K562 (cell line): ENCODE measurements at regions not wholly inside any gene's neighbourhood (a gene's known extent, or its start where the extent isn't known, plus 50 kb on each side); places are given as distances from the start of the nearest gene placed in this dataset.

Source experiments
- CCNT2 ChIP-seq: IDR thresholded peaks from 2 replicates; pipeline ENCODE4 v1.6.1; 2011; ENCODE audit warnings: borderline replicate concordance, low read depth, mild to moderate bottlenecking, moderate library complexity, mixed read lengths, low read length; ENCODE audit not compliant: insufficient read length; ENCODE audit errors: extremely low read depth
- CTCF ChIP-seq, 3 experiments: IDR thresholded peaks in 2 of 3; conservative IDR thresholded peaks in 1 of 3; 2 replicates each; pipeline ENCODE4 v1.5.1; 2011 to 2012; ENCODE audit warnings: low read length in 3 of 3, mild to moderate bottlenecking in 3 of 3, control low read depth in 2 of 3, improper control_type of control experiment in 1 of 3, inconsistent platforms in 1 of 3, low read depth in 1 of 3, mixed read lengths in 1 of 3, moderate library complexity in 1 of 3; ENCODE audit not compliant: insufficient read depth in 2 of 3
- ETV6 ChIP-seq, 3 experiments: fragments of 150-350 bp in 1 of 3; sonication (generic) in 1 of 3; formaldehyde crosslinking in 1 of 3; IDR thresholded peaks; 2 replicates each; pipeline versions ENCODE4 v1.6.1 to v1.8.0; 2014 to 2022; ENCODE audit warnings: borderline replicate concordance in 2 of 3, low read depth in 2 of 3, antibody characterized with exemption in 1 of 3, low read length in 1 of 3, mild to moderate bottlenecking in 1 of 3, missing genetic modification reagents in 1 of 3
- EZH2 ChIP-seq: IDR thresholded peaks from 2 replicates; pipeline ENCODE4 v1.6.1; 2012; ENCODE audit warnings: low read depth, mild to moderate bottlenecking, inconsistent platforms, low read length, borderline replicate concordance
- HCFC1 ChIP-seq: IDR thresholded peaks from 2 replicates; pipeline ENCODE4 v1.6.1; 2012; ENCODE audit warnings: low read depth, low read length, improper control_type of control experiment
- HOXB6 ChIP-seq: fragments of 250-450 bp; sonication (Bioruptor Pico); IDR thresholded peaks from 2 replicates; pipeline ENCODE4 v1.5.1; 2022; ENCODE audit warnings: mild to moderate bottlenecking, borderline replicate concordance
- TARDBP ChIP-seq: fragments of 450-650 bp; IDR thresholded peaks from 2 replicates; pipeline ENCODE4 v1.6.1; 2016
- ZNF124 ChIP-seq: sonication (generic); formaldehyde crosslinking; IDR thresholded peaks from 2 replicates; pipeline ENCODE4 v1.8.1; 2022; ENCODE audit warnings: missing genetic modification reagents
- ZNF57 ChIP-seq: fragments of 450-650 bp; formaldehyde crosslinking; IDR thresholded peaks from 2 replicates; pipeline ENCODE4 v1.4.0; 2020; ENCODE audit warnings: mild to moderate bottlenecking, moderate library complexity
- ZNF639 ChIP-seq, 2 experiments: fragments of 200-800 bp in 1 of 2; sonication (Bioruptor generic) in 1 of 2; sonication (generic) in 1 of 2; formaldehyde crosslinking in 1 of 2; IDR thresholded peaks in 1 of 2; conservative IDR thresholded peaks in 1 of 2; 2 replicates each; pipeline versions ENCODE4 v1.5.0 to v1.6.1; 2016 to 2020; ENCODE audit warnings: missing compliant biosample characterization in 1 of 2, missing genetic modification characterization in 1 of 2, missing genetic modification reagents in 1 of 2
- TF ChIP-seq, protein P1 (sequence below): sonication (generic); formaldehyde crosslinking; IDR thresholded peaks from 2 replicates; pipeline ENCODE4 v1.8.0; 2023; ENCODE audit warnings: mild to moderate bottlenecking, missing genetic modification reagents

GRCh38 chr13:112137144-112137543, 70.2 kb downstream of the SOX1 start:
- TF ChIP-seq EZH2 (no peak), TARDBP (no peak), HCFC1 (no peak), HOXB6 (CRISPR knock-in tag) (no peak), ZNF639 (CRISPR knock-in tag; conservative IDR thresholded peaks at IDR 0.05 in 1 of 2, IDR thresholded peaks at IDR 0.05 in 1 of 2) (no peak), CCNT2 (no peak), ETV6 (IDR thresholded peaks at IDR 0.05; ENCODE audit: borderline replicate concordance in 1 of 2, low read depth in 2 of 2, low read length in 1 of 2) (no peak), ETV6 (CRISPR knock-in tag; IDR thresholded peaks at IDR 0.05; ENCODE audit: borderline replicate concordance) (no peak), CTCF (IDR thresholded peaks at IDR 0.05 in 2 of 3, conservative IDR thresholded peaks at IDR 0.05 in 1 of 3; ENCODE audit: insufficient read depth in 2 of 3, low read depth in 1 of 3, low read length in 3 of 3) (no peak), ZNF124 (CRISPR knock-in tag) (no peak), ZNF57 (CRISPR knock-in tag) (no peak)
- TF ChIP-seq, protein P1, sequence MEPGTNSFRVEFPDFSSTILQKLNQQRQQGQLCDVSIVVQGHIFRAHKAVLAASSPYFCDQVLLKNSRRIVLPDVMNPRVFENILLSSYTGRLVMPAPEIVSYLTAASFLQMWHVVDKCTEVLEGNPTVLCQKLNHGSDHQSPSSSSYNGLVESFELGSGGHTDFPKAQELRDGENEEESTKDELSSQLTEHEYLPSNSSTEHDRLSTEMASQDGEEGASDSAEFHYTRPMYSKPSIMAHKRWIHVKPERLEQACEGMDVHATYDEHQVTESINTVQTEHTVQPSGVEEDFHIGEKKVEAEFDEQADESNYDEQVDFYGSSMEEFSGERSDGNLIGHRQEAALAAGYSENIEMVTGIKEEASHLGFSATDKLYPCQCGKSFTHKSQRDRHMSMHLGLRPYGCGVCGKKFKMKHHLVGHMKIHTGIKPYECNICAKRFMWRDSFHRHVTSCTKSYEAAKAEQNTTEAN (CRISPR knock-in tag): no peak
